ENCODE measurements at regions not wholly inside any gene's neighbourhood (a gene's known extent, or its start where the extent isn't known, plus 50 kb on each side); places are given as distances from the start of the nearest gene placed in this dataset.

DNA sequence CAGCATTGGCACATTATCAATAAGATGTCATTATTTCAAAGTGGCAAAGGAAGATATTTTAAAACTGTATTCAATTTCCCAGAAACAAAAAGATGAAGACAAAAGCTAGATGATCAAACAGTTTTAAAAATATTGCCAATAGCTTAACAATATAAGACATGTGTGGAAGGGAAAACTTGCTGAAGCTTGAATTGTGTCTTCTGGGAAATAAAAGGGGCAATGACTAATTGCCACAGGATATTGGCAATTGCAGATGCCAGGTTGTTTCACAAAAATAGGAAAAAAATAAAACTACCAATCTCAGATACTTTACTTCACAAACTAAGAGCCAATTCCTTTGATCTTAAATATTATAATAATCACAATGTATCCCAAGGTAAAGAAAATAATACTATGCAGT is 679.8 kb upstream of the ADAMTS5 start:
- TF ChIP-seq POLR2A (IDR thresholded peaks at IDR 0.05; ENCODE audit: low read length), result no peak
- no peak for TF ChIP-seq GATA1 (IDR thresholded peaks at IDR 0.05; ENCODE audit: low read depth, low read length)
